ENCODE measurements at regions not wholly inside any gene's neighbourhood (a gene's known extent, or its start where the extent isn't known, plus 50 kb on each side); places are given as distances from the start of the nearest gene placed in this dataset.
"Not testable (repeated sequence)": the region's sequence is repeated elsewhere in the genome, so short reads cannot be mapped to it uniquely, and the experiment has no call there.

DNA sequence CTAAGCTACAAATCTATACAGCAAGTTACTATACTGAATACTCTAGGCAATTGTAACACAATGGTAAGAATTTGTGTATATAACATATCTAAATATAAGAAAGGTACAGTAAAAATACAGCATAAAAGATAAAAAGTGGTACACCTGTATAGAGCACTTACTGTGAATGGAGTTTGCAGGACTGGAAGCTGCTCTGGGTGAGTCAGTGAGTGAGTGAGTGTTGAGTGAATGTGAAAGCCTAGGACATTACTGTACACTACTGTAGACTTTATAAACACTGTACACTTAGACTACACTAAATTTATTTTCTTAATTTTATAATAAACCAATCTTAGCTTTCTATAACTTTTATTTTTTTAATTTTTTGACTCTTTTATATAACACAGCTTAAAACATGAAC lies 123.1 kb downstream of the ZMAT3 start:
- DNase-seq (ENCODE audit: low read depth in 1 of 2, low spot score in 1 of 2), result no peak

DNA sequence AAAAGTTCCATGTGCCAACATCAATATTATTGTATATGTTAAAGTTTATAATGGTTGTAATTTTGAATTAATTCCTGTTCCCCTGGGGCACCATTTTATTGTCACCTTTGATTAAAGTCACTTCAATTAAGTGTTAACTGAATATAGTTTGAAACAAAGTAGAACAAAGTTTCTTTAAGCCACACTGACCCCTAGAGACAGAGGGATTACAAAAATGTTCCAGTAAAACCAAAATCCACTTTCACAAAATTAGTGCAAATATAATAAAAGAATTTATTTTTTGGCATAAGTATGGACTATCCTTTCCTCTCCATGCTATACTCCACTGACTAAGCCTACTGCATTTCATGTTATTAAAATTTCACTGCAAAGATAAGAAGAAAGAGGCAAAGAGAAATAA lies 123.9 kb downstream of the ZMAT3 start:
- Histone ChIP-seq H3K4me3 (replicated peaks; ENCODE audit: insufficient read depth, low read length) (no peak overlapping the region), H3K27me3 (ENCODE audit: insufficient read depth, poor library complexity, severe bottlenecking) (no peaks in the 10 kb centered on the region), H3K27ac (replicated peaks) (no peak overlapping the region)
- no peak for TF ChIP-seq POLR2AphosphoS5 (IDR thresholded peaks at IDR 0.05; ENCODE audit: low read depth)
- TF ChIP-seq GABPA (IDR thresholded peaks at IDR 0.05; ENCODE audit: low read depth), result no peak
- TF ChIP-seq, protein P1, sequence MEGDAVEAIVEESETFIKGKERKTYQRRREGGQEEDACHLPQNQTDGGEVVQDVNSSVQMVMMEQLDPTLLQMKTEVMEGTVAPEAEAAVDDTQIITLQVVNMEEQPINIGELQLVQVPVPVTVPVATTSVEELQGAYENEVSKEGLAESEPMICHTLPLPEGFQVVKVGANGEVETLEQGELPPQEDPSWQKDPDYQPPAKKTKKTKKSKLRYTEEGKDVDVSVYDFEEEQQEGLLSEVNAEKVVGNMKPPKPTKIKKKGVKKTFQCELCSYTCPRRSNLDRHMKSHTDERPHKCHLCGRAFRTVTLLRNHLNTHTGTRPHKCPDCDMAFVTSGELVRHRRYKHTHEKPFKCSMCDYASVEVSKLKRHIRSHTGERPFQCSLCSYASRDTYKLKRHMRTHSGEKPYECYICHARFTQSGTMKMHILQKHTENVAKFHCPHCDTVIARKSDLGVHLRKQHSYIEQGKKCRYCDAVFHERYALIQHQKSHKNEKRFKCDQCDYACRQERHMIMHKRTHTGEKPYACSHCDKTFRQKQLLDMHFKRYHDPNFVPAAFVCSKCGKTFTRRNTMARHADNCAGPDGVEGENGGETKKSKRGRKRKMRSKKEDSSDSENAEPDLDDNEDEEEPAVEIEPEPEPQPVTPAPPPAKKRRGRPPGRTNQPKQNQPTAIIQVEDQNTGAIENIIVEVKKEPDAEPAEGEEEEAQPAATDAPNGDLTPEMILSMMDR (IDR thresholded peaks at IDR 0.05; ENCODE audit: insufficient read depth, low read length), result no peak
- TF ChIP-seq, protein P2, sequence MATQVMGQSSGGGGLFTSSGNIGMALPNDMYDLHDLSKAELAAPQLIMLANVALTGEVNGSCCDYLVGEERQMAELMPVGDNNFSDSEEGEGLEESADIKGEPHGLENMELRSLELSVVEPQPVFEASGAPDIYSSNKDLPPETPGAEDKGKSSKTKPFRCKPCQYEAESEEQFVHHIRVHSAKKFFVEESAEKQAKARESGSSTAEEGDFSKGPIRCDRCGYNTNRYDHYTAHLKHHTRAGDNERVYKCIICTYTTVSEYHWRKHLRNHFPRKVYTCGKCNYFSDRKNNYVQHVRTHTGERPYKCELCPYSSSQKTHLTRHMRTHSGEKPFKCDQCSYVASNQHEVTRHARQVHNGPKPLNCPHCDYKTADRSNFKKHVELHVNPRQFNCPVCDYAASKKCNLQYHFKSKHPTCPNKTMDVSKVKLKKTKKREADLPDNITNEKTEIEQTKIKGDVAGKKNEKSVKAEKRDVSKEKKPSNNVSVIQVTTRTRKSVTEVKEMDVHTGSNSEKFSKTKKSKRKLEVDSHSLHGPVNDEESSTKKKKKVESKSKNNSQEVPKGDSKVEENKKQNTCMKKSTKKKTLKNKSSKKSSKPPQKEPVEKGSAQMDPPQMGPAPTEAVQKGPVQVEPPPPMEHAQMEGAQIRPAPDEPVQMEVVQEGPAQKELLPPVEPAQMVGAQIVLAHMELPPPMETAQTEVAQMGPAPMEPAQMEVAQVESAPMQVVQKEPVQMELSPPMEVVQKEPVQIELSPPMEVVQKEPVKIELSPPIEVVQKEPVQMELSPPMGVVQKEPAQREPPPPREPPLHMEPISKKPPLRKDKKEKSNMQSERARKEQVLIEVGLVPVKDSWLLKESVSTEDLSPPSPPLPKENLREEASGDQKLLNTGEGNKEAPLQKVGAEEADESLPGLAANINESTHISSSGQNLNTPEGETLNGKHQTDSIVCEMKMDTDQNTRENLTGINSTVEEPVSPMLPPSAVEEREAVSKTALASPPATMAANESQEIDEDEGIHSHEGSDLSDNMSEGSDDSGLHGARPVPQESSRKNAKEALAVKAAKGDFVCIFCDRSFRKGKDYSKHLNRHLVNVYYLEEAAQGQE (IDR thresholded peaks at IDR 0.05; ENCODE audit: insufficient replicate concordance, low read depth), result no peak
- TF ChIP-seq SPI1 (IDR thresholded peaks at IDR 0.05; ENCODE audit: borderline replicate concordance, low read depth), result no peak
- DNase-seq (ENCODE audit: low read depth in 1 of 2, low spot score in 1 of 2), result no peak

More for the DNA sequence above, 123.1 kb downstream of the ZMAT3 start:
- TF ChIP-seq POLR2AphosphoS5 (IDR thresholded peaks at IDR 0.05; ENCODE audit: low read depth), result no peak
- TF ChIP-seq, protein P1 (IDR thresholded peaks at IDR 0.05; ENCODE audit: insufficient read depth, low read length), result no peak
- no peak for TF ChIP-seq SPI1 (IDR thresholded peaks at IDR 0.05; ENCODE audit: borderline replicate concordance, low read depth)
- no peak for TF ChIP-seq GABPA (IDR thresholded peaks at IDR 0.05; ENCODE audit: low read depth)
- TF ChIP-seq, protein P2 (IDR thresholded peaks at IDR 0.05; ENCODE audit: insufficient replicate concordance, low read depth), result no peak
- no peak overlapping the region for H3K27ac ChIP-seq (replicated peaks)
- H3K4me3 ChIP-seq (replicated peaks; ENCODE audit: insufficient read depth, low read length), result no peak overlapping the region
- no peaks in the 10 kb centered on the region for H3K27me3 ChIP-seq (ENCODE audit: insufficient read depth, poor library complexity, severe bottlenecking)

DNA sequence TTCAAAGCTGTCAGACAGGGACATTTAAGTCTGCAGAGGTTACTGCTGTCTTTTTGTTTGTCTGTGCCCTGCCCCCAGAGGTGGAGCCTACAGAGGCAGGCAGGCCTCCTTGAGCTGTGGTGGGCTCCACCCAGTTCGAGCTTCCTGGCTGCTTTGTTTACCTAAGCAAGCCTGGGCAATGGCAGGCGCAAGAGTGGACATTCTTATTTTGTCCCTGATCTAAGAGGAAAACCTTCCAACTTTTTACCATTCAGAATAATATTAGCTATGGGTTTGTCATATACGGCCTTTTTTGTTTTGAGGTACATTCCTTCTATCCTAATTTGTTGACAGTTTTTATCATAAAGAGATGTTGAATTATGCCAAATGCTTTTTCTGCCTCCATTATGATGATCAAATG lies 129.3 kb downstream of the ZMAT3 start:
- not testable (repeated sequence) for H3K4me3 ChIP-seq (replicated peaks; ENCODE audit: insufficient read depth, low read length); DNase-seq (ENCODE audit: low read depth in 1 of 2, low spot score in 1 of 2); H3K27ac ChIP-seq (replicated peaks); H3K27me3 ChIP-seq (ENCODE audit: insufficient read depth, poor library complexity, severe bottlenecking)

DNA sequence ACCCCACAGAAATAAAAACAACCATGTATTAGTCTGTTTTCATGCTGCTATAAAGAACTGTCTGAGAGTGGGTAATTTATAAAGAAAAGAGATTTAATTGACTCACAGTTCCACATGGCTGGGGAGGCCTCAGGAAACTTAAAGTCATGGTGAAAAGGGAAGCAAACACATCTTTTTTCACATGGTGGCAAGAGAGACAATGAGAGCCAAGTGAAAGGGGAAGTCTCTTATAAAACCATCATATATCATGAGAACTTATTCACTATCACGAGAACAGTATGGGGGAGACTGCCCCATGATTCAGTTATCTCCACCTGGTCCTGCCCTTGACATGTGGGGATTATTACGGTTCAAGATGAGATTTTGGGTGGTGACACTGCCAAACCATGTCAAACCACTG lies 141.5 kb downstream of the ZMAT3 start:
- peak in 1 of 2 experiments; percentile 5 for DNase-seq (ENCODE audit: low read depth in 1 of 2, low spot score in 1 of 2)
- TF ChIP-seq GABPA (IDR thresholded peaks at IDR 0.05; ENCODE audit: low read depth) (no peak), SPI1 (IDR thresholded peaks at IDR 0.05; ENCODE audit: borderline replicate concordance, low read depth) (peak; percentile 60; the same call in 1 of the 2 replicates)
- H3K27ac ChIP-seq (replicated peaks), result no peak overlapping the region
- H3K27me3 ChIP-seq (ENCODE audit: insufficient read depth, poor library complexity, severe bottlenecking), result no peaks in the 10 kb centered on the region
- H3K4me3 ChIP-seq (replicated peaks; ENCODE audit: insufficient read depth, low read length), result no peak overlapping the region

DNA sequence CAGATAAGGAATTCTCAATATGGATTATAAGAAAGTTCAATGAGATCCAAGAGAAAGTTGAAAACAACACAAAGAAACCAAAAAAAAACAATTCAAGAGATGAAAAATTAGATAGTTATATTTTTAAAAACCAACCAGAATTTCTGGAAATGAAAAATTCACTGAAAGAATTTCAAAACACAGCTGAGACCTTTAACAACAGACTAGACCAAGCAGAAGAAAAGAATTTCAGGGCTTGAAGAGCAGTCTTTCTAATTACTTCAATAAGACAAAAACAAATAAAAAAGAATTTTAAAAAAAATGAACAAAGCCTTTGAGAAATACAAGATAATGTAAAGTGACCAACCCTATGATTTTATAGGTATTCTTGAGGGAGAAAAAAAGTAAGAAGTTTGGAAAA lies 155.4 kb downstream of the ZMAT3 start:
- no peak overlapping the region for H3K27ac ChIP-seq (replicated peaks)
- TF ChIP-seq, protein P2 (IDR thresholded peaks at IDR 0.05; ENCODE audit: insufficient replicate concordance, low read depth), result no peak
- TF ChIP-seq POLR2AphosphoS5 (IDR thresholded peaks at IDR 0.05; ENCODE audit: low read depth) (no peak), SPI1 (IDR thresholded peaks at IDR 0.05; ENCODE audit: borderline replicate concordance, low read depth) (no peak), GABPA (IDR thresholded peaks at IDR 0.05; ENCODE audit: low read depth) (no peak)
- TF ChIP-seq, protein P1 (IDR thresholded peaks at IDR 0.05; ENCODE audit: insufficient read depth, low read length), result no peak
- H3K4me3 ChIP-seq (replicated peaks; ENCODE audit: insufficient read depth, low read length), result no peak overlapping the region
- no peak for DNase-seq (ENCODE audit: low read depth in 1 of 2, low spot score in 1 of 2)
- no peaks in the 10 kb centered on the region for H3K27me3 ChIP-seq (ENCODE audit: insufficient read depth, poor library complexity, severe bottlenecking)

Measured in HL-60 (cell line).